GM23248 (cell line): ENCODE measurements at regions not wholly inside any gene's neighbourhood (a gene's known extent, or its start where the extent isn't known, plus 50 kb on each side); places are given as distances from the start of the nearest gene placed in this dataset.
"Not testable (repeated sequence)": the region's sequence is repeated elsewhere in the genome, so short reads cannot be mapped to it uniquely, and the experiment has no call there.

Experiments used
- DNase-seq: peaks from one replicate; pipeline ENCODE4 v3.0.0-alpha.2; 2015
- H2AFZ ChIP-seq: fragments of 200-600 bp; sonication (generic); 2 replicates; pipeline ENCODE4 v1.6.1; 2016; ENCODE audit warnings: antibody characterized with exemption
- H3F3A ChIP-seq: fragments of 200-600 bp; sonication (generic); 2 replicates; pipeline ENCODE4 v1.6.1; 2016; ENCODE audit warnings: mild to moderate bottlenecking, antibody characterized with exemption, mixed run types; ENCODE audit not compliant: insufficient read depth
- H3K27ac ChIP-seq: fragments of 200-600 bp; sonication (generic); 2 replicates; pipeline ENCODE4 v1.5.1; 2016; ENCODE audit warnings: mild to moderate bottlenecking
- H3K27me3 ChIP-seq: fragments of 200-600 bp; sonication (generic); replicated peaks from 2 replicates; pipeline ENCODE4 v1.6.1; 2016; ENCODE audit warnings: mild to moderate bottlenecking; ENCODE audit not compliant: insufficient read depth
- H3K36me3 ChIP-seq: fragments of 200-600 bp; sonication (generic); 2 replicates; pipeline ENCODE4 v1.6.1; 2016; ENCODE audit warnings: low read depth, mild to moderate bottlenecking
- H3K4me1 ChIP-seq: fragments of 200-600 bp; sonication (generic); 2 replicates; pipeline ENCODE4 v1.6.1; 2016; ENCODE audit warnings: mild to moderate bottlenecking; ENCODE audit not compliant: insufficient read depth
- H3K4me2 ChIP-seq: fragments of 200-600 bp; sonication (generic); one replicate; pipeline ENCODE4 v1.6.1; 2016; ENCODE audit warnings: mild to moderate bottlenecking; ENCODE audit not compliant: unreplicated experiment
- H3K4me3 ChIP-seq: fragments of 200-600 bp; sonication (generic); 2 replicates; pipeline ENCODE4 v1.5.1; 2016; ENCODE audit warnings: mild to moderate bottlenecking
- H3K79me2 ChIP-seq: fragments of 200-600 bp; sonication (generic); 2 replicates; pipeline ENCODE4 v1.6.1; 2016; ENCODE audit warnings: mild to moderate bottlenecking; ENCODE audit not compliant: insufficient read depth
- H3K9ac ChIP-seq: fragments of 200-600 bp; sonication (generic); 2 replicates; pipeline ENCODE4 v1.6.1; 2016; ENCODE audit warnings: mild to moderate bottlenecking
- H3K9me2 ChIP-seq: fragments of 200-600 bp; sonication (generic); 2 replicates; pipeline ENCODE4 v1.6.1; 2016; ENCODE audit warnings: mixed run types, mild to moderate bottlenecking, moderate library complexity; ENCODE audit not compliant: insufficient read depth
- H3K9me3 ChIP-seq: fragments of 200-600 bp; sonication (generic); one replicate; pipeline ENCODE4 v1.6.1; 2017; ENCODE audit warnings: low read depth
- H4K20me1 ChIP-seq: fragments of 200-600 bp; sonication (generic); 2 replicates; pipeline ENCODE4 v1.6.0; 2016; ENCODE audit not compliant: insufficient read depth
- EZH2 ChIP-seq: fragments of 200-600 bp; sonication (generic); IDR thresholded peaks from 2 replicates; pipeline ENCODE4 v1.6.1; 2018; ENCODE audit warnings: antibody characterized with exemption, mild to moderate bottlenecking; ENCODE audit not compliant: insufficient read depth, poor library complexity, severe bottlenecking
- EZH2phosphoT487 ChIP-seq: fragments of 200-600 bp; sonication (generic); IDR thresholded peaks from 2 replicates; pipeline ENCODE4 v1.6.1; 2018; ENCODE audit warnings: antibody characterized with exemption, moderate library complexity, mild to moderate bottlenecking, low read depth; ENCODE audit not compliant: insufficient read depth
- WGBS, 2 experiments: methylation state at CpG; one replicate each; pipeline ENCODE4 v1.1.6; 2015 to 2017; ENCODE audit warnings: low lambda C conversion rate in 2 of 2, low coverage in 1 of 2; ENCODE audit errors: missing lambda C conversion rate in 2 of 2; 5-methylcytosine and 5-hydroxymethylcytosine counted together
- in situ Hi-C: fragments of 300-500 bp; cut with MboI; formaldehyde crosslinking; loops from 2 replicates; pipeline ENCODE4 v1.15.0; 2020

DNA sequence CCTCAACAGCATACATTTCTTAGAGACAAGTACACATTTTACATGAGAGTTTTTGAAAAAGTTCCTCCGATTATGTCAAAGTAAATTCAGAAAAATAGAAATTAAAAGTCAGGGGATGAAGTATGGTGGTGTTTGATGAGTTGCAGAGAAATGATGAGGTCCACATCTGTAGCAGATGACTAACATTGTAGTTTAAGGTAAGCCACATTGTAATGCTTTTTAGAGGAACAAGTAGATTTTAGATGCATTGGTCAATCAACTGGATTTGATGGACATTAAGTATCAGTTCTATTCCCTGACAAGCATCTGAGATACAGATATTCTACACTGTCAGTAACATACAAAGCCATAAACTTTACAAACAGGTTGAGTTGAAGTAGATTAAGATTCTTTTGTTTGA, 402.4 kb upstream of the RORB start:
- no peaks in the 10 kb centered on the region for H4K20me1 ChIP-seq
- H3K4me3 ChIP-seq, result no peak overlapping the region
- in situ Hi-C loops, result no loop called here
- H3K9me2 ChIP-seq, result no peaks in the 10 kb centered on the region
- H3K27me3 ChIP-seq, result no peaks in the 10 kb centered on the region
- H3K9ac ChIP-seq, result no peak overlapping the region
- TF ChIP-seq EZH2phosphoT487 (no peak), EZH2 (no peak)
- no peaks in the 10 kb centered on the region for H3K79me2 ChIP-seq
- 33 to 41% methylated on average over 1 of the region's 1 CpG for WGBS, 2 experiments
- H2AFZ ChIP-seq, result no peak overlapping the region
- no peak overlapping the region for H3K4me2 ChIP-seq
- no peaks in the 10 kb centered on the region for H3K4me1 ChIP-seq
- no peak for DNase-seq
- H3K36me3 ChIP-seq, result no peaks in the 10 kb centered on the region
- no peaks in the 10 kb centered on the region for H3K9me3 ChIP-seq
- H3K27ac ChIP-seq, result no peak overlapping the region
- H3F3A ChIP-seq, result no peaks in the 10 kb centered on the region

DNA sequence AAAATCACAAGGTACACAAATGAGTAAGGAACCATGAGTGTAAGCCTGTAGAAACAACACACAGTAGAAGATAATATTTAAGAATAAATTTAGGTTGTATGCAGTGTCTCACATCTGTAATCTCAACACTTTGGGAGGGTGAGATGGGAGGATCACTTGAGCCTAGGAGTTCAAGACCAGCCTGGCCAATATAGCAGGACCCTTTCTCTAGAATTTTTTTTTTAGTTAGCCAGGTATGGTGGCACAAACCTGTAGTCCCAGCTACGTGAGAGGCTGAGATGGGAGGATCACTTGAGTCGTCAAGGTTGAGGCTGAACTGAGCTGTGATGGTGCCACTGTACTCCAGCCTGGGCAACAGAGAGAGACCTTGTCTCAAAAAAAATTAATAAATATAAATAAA, 401.2 kb upstream of the RORB start:
- H2AFZ ChIP-seq, result no peak overlapping the region
- no peaks in the 10 kb centered on the region for H4K20me1 ChIP-seq
- H3K4me1 ChIP-seq, result no peaks in the 10 kb centered on the region
- H3K27me3 ChIP-seq, result no peaks in the 10 kb centered on the region
- no peaks in the 10 kb centered on the region for H3K79me2 ChIP-seq
- H3K9ac ChIP-seq, result no peak overlapping the region
- H3F3A ChIP-seq, result no peaks in the 10 kb centered on the region
- H3K4me3 ChIP-seq, result no peak overlapping the region
- no peak overlapping the region for H3K27ac ChIP-seq
- no peak overlapping the region for H3K4me2 ChIP-seq
- H3K36me3 ChIP-seq, result no peaks in the 10 kb centered on the region
- TF ChIP-seq EZH2, result no peak
- no peak for TF ChIP-seq EZH2phosphoT487
- no peaks in the 10 kb centered on the region for H3K9me2 ChIP-seq
- DNase-seq, result no peak
- in situ Hi-C loops, result no loop called here
- 11 to 28% methylated on average over 2 of the region's 2 CpGs for WGBS, 2 experiments
- H3K9me3 ChIP-seq, result no peaks in the 10 kb centered on the region

DNA sequence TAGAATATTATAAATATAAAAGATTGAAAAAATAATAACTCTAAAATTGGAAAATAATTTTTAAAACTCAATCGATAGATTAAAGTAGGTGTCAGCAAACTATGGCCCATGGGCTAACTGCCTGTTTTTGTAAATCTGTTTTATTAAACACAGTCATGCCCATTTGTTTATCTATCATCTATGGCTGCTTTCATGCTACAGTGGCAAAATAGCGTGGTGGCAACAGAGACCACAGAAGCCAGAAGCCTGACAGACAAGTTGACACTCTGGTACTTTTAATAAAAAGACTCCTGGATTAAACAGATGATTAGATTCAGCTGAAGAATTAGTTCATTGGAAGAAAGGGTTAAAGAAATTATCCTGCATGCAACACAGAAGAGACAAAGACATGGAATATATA, 400.7 kb upstream of the RORB start:
- Histone ChIP-seq H3K4me1 (no peaks in the 10 kb centered on the region), H2AFZ (no peak overlapping the region), H3F3A (no peaks in the 10 kb centered on the region), H3K4me3 (no peak overlapping the region), H3K9me2 (no peaks in the 10 kb centered on the region), H4K20me1 (no peaks in the 10 kb centered on the region), H3K36me3 (no peaks in the 10 kb centered on the region), H3K27ac (no peak overlapping the region), H3K9ac (no peak overlapping the region), H3K27me3 (no peaks in the 10 kb centered on the region), H3K9me3 (no peaks in the 10 kb centered on the region), H3K4me2 (no peak overlapping the region), H3K79me2 (no peaks in the 10 kb centered on the region)
- in situ Hi-C loops, result no loop called here
- no peak for DNase-seq
- no peak for TF ChIP-seq EZH2phosphoT487
- no peak for TF ChIP-seq EZH2
- 33 to 38% methylated on average over 2 of the region's 2 CpGs for WGBS, 2 experiments

DNA sequence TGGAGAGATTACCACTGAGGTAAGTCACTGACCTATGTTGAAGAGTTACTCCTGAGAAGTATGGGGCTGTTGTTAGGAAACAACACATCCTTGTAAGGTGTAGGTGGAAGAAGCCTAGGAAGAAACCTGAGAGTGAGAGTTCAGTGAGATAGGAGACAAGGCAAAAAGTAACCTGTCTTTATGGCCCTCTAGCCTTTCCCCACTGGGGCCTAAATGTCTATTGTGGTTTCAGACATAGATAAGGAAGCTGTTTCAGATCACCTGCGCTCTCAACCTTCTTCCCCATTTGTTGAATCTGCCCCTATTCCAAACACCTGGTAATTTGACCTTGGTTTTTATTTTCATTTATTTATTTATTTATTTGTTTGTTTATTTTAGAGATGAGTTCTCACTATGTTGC, 397.1 kb upstream of the RORB start:
- DNase-seq, result no peak
- 42 to 43% methylated on average over 1 of the region's 1 CpG for WGBS, 2 experiments

DNA sequence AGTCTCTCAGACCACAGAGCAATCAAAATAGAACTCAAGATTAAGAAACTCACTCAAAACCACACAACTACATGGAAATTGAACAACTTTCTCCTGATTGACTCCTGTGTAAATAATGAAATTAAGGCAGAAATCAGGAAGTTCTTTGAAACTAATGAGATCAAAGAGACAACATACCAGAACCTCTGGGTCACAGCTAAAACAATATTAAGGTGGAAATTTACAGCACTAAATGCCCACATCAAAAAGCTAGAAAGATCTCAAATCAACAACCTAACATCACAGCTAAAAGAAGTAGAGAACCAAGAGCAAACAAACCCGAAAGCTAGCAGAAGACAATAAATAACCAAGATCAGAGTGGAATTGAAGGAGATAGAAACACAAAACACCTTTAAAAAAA, 395.0 kb upstream of the RORB start:
- H3K79me2 ChIP-seq, H3K27me3 ChIP-seq, H3K4me3 ChIP-seq, H3K9me2 ChIP-seq, H3K9ac ChIP-seq, H3K36me3 ChIP-seq, H3K27ac ChIP-seq, H4K20me1 ChIP-seq, H2AFZ ChIP-seq, H3K4me1 ChIP-seq, in situ Hi-C loops, DNase-seq, H3K4me2 ChIP-seq, H3K9me3 ChIP-seq, H3F3A ChIP-seq: not testable (repeated sequence)
- 5 to 6% methylated on average over 1 of the region's 1 CpG for WGBS, 2 experiments

More for the DNA sequence above, 397.1 kb upstream of the RORB start:
- Histone ChIP-seq H3K9me3 (no peaks in the 10 kb centered on the region), H4K20me1 (no peaks in the 10 kb centered on the region), H3K9ac (no peak overlapping the region), H3K9me2 (no peaks in the 10 kb centered on the region), H3K36me3 (no peaks in the 10 kb centered on the region), H3F3A (no peaks in the 10 kb centered on the region), H3K79me2 (no peaks in the 10 kb centered on the region), H3K4me3 (no peak overlapping the region), H3K27me3 (no peaks in the 10 kb centered on the region), H2AFZ (no peak overlapping the region), H3K4me1 (no peaks in the 10 kb centered on the region), H3K4me2 (no peak overlapping the region), H3K27ac (no peak overlapping the region)
- in situ Hi-C loops, result no loop called here
- TF ChIP-seq EZH2, result no peak
- TF ChIP-seq EZH2phosphoT487, result no peak
